ENCODE measurements at regions not wholly inside any gene's neighbourhood (a gene's known extent, or its start where the extent isn't known, plus 50 kb on each side); places are given as distances from the start of the nearest gene placed in this dataset.

DNA sequence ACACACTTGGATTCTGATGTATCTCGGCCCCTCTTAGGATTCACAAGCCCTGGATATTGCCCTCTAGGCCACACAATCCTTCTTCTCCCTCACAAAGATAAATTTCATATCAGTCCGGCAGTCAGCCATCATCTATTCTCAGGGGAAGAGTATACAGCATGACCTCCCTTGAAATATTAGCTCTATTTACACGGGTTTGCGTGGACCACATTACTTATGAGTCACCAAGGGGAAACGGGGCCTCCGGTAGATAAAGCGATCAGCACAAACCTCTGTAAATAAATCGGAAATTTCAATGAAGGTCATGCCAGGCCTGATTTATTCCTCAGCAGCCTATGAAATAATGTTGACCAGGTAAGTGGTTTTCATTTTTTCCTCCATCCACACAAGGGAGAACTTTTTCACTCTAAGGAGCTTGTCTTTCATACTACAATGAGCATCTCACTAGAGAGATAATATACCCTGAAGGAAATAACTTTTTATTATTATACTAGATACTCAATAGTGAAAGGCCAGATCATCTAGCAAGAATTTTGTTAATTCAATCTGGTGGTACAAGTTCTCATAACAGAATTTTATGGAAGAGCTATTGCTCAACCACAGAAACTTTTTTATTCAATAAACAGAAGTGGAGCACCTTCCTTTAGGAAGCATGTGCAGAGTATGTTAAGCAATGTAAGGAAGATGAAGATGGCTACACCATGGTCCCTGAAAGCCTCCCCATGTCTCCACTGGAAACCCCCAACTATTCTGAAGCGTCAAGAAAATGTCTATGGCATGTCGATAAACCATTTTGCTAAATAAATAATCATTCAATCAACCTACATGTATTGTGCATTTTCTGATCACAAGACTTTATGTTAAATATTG is 125.2 kb upstream of the PIK3C3 start:
- no peak for DNase-seq (ENCODE audit: low spot score)

DNA sequence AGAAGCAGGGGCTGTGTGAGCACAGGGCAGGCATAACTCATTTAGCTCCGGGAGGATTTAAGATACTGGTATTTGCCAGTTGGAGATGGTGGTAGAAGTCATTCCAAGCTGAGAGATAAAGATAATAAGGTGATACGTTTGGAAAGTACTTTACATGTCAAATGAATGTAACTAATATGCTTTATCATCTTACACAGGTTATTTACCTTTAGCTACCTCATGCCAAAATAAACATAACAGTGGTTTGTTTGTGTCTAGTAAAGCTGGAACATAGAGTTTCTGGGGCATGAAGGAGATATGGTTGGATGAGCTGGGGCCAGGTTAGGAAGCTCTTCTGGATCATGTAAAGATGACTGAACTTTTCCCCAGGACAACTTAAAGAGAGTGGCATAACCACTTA is 126.9 kb upstream of the PIK3C3 start:
- no peak for DNase-seq (ENCODE audit: low spot score)

DNA sequence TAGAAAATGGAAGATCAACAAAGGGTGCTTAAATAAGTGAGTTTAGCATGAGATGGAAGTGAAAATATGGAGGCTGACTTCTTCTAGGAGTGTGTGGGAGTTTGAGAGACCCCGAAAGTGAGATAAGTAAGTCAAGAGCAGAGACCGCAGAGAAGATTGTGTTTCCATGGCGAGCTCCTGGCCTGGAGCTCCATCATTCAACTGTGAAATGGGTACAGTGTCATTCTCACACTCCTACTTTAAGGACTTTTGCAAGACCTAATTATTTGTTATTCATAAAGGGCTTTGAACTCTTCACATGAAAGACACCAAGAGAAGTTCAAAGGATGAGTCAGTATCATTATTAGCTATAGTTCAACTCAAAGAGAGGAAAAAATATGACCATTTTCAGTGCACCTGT is 134.2 kb upstream of the PIK3C3 start:
- no peak for DNase-seq (ENCODE audit: low spot score)

DNA sequence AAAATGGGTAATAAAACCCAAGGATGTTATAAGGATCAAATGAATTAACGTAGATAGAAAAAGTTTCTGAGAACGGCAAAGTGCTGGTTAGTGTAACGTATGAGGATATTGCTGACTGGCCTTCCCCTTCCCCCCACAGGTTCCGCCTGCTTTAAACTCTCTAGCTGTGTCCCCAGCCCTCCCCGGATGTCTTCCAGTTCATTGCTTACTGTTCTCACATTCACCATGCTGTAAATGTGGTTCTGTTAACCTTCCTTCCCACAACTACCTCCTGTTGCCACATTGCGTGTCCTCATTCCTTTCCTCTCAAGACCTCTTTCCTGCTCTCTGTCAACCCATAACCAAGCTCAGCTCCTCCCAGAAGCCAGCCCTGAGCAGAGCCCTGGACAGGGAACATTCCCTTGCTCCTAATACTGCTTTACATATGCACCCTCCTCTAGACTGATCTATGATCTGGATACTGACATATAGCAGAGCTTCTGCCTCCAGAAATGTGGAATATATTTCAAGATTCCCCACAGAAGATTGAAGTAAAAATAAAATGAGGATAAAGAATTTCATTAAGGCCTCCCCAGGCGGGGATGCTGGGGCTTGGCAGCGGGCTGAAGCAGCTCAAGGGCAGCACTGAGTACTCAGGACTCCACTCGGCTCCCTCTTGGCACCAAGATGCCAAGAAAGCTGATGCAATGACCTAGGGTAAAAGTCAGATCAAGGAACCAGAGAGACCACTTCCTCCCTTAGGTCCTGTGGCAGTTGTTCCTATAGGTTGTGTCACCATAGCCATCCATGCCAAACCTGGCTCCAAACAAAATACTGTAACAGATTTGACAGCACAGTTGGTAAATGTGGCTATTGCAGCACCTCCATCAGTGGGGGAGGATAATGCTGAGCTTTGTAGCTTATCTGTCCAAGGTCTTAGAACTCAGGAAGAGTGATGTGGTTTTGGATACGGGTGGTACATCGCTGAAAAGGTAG is 136.4 kb upstream of the PIK3C3 start:
- DNase-seq (ENCODE audit: low spot score) = no peak

DNA sequence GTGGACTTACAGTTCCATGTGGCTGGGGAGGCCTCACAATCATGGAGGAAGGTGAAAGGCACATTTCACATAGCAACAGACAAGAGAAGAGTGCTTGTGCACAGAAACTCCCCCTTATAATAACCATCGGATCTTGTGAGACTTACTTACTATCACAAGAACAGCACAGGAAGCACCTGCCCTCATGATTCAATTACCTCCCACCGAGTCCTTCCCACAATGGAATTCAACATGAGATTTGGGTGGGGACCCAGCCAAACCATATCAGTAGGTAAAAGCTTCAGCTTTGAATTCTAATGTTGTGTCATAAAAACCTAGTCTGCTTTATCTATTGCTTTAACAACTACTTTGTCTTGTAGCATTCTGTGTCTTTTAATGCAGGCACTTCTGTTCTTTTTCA is 140.4 kb upstream of the PIK3C3 start:
- no peak for DNase-seq (ENCODE audit: low spot score)

DNA sequence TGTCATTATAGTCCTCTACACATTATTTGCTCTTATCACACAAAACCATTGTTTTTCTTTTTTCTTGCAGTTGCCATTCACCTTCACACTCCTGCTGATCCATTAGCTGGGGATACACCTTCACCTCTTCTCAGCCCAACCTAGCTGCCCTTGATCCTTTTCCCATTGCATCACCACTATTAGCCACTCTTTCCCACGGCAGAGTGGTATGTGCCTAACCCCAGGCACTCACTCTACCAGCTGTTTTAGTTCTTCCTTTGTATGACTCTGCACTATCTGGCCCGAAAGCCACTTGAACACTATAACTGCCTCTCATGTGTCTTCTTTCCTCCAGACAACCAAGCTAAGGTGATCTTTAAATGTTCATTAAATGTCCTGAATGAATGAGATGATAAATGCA is 145.4 kb upstream of the PIK3C3 start:
- no peak for DNase-seq (ENCODE audit: low spot score)

DNA sequence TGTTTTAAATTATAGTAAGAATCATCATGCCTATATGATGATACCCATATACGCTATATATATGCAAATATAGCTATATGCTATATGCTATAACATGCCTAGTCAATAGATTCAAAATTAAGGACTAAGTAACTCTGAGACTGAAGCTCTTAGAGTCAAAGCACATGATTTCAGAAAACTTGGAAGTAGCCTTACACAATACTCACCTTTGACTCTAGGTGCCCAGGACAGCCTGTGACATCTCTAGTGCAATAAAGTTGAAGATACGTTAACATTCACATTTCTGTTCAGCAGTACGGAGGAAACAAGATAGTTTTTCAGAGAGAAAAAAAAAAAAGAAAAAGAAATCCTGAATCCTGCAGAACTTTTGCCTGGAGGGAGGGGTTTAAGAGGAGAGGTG is 149.7 kb upstream of the PIK3C3 start:
- DNase-seq (ENCODE audit: low spot score) = no peak

DNA sequence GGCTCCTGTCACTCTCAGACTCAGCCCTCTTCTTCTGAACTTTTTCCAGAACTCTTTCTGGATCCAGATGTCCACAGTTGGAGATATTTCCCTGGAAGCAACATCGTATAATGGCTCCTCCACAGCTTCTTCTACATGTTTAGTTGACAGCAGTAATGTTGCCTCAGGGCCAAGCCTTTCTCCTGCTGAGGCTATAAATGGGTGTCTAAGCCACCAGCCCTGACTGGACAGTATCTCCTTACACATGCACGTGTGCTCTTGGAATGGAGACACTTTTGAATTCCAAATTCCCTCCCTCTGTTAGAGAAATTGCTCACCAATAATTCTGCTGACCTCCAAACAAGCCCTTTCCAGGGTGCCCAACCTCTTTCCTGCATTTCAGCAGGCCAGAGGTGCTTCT is 156.2 kb upstream of the PIK3C3 start:
- DNase-seq (ENCODE audit: low spot score) = no peak

DNA sequence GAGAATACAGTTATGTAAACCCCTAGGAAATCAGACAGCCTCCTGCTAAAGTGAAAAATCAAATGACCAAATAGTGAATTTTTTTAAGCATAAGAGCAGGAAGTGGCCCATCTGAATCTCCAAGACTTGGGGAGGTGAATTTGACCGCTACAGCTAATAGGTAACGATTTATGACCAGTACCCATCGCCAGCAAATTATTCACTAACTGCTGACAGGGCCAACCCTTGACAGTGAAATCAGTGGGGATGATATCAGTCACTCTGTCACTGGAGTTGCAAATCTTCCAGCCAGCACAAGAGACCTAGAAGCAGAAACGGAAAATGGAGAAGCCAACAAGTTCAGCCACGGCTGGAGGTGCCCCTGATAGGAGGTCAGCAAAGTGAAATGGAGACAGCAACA is 164.3 kb upstream of the PIK3C3 start:
- DNase-seq (ENCODE audit: low spot score) = no peak

DNA sequence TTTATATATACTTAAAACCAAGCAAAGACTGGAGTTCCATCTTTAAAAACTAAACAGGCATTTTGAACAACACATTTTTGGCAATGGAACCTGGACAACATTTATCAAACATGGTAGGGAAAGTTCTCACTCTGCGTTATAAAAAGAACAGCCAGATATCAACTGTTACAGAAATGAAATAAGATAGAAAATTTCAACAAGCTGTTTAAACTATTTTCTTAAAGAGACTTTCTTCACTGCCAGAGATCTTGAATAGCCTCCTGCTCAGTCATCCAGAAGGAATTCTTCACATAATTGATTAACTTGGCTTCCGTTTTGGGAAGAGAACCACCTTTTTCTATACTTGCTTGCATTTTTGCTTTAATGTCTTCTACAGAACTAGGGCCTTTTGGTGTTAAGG is 166.0 kb upstream of the PIK3C3 start:
- no peak for DNase-seq (ENCODE audit: low spot score)

DNA sequence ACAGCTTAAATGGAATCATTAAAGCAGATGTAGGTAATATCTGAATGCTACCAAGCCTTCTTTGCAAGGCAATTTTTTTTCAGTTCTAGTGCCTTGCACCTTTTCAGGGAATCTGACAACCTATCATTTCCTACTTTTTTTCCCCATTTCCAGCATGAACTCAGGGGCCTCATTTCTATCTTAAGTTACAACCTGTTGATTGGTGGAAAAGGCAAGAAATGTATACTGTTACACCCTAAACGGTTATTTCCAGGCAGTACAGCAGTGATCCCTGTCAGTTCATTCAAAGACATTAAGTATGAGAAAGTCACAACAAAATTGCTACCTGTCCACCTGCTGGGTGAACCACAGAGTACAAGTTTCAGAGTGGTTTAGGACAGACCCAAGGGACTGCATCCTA is 171.2 kb upstream of the PIK3C3 start:
- DNase-seq (ENCODE audit: low spot score) = no peak

DNA sequence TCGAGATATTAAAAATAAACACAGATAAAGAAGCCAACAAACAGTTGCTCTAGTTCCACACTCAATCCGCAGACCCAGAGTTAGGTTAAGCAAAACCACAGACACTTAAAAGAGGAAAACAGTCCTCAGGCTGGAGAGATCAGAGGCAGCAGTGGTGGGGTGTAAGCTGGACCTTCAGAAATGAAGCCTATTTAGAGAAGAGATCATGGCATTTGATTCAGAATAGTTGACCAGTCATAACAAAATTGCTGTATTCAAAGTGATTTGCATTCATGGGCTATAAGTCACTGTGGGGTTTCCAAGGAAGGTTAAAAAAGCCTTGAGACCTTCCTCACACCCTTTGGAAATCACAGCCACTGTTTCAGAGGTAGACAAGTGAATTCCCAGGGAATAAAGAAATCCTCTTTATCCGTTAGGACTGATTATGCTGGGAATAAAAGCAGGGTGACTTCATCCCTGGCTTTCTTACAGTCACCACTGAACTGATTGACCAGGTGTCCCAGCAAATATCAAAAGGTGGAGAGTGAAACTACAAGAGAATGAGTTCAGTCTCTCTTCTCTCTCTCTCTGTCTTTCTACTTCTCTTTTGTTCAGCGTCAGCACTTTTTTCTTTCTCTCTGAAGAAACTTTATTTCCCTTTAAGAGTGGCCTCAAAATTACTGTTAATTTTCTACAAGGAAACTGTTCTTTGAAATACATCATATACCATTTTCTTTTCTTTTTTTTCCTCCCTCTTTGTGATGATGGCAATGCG is 171.8 kb upstream of the PIK3C3 start:
- no peak for DNase-seq (ENCODE audit: low spot score)

DNA sequence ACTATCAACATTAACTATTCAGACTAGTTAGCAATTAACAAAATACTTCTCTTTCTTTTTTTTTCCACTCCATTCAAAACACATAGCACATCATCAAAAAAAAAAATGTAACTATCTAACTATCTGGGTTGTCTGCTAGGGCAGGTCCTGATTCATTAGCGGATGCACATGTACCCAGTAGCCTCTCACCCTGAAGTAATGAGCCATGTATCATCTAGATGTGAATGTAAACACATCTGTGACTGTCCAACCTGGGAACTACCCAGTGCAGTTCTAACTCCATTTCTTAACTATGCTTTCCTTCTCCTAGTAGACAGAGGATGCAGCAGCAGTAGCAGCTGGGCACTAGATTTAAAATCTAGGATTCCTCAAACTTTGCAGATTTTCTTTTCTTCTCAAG is 183.1 kb upstream of the PIK3C3 start:
- DNase-seq (ENCODE audit: low spot score) = no peak

DNA sequence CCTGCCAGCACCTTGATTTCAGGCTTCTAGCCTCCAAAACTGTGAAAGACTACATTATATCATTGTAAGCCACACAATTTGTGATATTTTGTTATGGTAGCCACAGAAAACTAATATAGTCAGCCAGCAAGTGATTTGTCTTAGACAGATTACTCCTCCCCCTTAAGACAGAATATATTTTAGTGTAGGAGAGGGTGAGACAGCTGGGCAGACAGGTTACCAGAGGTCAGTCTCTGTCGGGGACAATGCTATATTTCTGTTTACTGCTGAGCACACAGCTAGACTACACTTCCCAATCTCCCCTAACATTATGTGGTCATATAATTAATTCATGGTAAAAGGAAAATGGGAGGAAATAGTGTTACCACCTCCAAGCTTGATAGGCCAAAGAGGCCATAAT is 185.8 kb upstream of the PIK3C3 start:
- no peak for DNase-seq (ENCODE audit: low spot score)

DNA sequence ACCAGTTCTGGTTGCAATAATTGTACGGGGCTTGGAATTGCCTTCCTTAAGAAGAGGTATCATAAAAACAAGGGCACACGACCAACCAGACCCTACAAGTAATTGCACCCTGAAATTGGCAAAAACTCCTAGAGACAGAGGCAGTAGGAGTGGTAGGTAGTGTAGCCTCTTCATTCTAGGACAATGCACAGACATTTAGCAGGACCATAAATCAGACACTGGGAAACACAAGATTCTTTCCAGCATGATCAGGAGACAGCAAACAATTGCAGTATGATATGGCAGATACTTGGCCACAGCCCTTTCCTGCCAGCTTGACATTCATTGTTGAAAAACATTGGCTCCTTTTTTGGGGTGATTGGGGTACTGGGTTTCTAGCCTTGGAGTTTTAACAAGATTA is 186.6 kb upstream of the PIK3C3 start:
- no peak for DNase-seq (ENCODE audit: low spot score)

DNA sequence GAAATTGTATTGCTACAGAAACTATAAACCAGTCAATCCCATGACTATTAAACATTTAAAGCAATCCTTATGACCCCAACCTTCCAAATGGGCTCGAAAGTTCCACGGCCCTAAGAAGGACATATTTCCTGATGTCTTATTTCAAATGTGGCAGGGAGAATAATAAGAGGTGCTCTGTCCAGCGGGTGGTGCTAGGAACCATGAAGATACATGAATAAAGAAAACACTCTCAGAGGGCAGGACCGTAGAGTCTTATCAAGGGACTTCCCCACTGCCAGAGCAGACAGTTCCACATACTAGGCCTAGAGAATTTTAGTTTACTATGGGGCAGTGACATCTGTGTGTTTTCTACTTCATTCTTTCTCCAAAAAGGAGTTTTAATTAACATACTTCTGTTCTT is 187.1 kb upstream of the PIK3C3 start:
- DNase-seq (ENCODE audit: low spot score) = no peak

DNA sequence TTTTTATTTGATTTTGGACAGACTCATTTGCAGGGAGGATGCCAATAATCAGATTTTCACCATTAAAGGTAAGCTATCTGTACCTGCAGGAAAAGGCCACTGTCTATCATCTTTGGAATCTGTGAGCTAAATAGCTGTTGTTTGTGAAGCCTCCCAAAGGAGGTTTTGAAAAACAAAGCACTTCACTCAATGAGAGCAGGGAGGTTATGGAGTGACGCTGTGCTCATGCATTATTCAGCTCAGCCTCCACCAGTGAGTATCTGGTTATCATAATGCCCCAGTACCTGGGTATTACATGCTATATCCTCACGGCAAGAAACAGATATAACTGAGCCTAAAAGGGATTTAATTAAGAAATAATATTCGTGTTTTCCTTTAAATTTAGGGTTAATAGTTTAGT is 189.6 kb upstream of the PIK3C3 start:
- DNase-seq (ENCODE audit: low spot score) = no peak

DNA sequence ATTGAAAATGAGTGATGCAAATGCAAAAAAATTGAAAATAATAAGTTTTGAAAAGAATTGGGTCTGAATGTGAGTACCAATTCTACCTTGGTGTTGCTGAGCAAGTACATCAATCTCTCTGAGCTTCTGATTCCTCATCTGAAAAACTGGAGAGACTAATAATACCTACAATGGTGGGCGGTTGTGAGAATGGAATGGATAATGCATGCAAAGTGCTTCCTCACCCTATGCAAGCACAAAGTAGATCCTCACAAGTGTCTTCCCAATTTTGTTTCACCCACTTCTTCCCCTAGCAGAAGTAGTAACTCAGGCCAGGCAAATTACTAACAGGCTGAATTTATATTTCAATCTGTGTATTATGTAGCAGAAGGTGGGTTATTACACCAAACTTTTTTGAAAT is 191.7 kb upstream of the PIK3C3 start:
- no peak for DNase-seq (ENCODE audit: low spot score)

DNA sequence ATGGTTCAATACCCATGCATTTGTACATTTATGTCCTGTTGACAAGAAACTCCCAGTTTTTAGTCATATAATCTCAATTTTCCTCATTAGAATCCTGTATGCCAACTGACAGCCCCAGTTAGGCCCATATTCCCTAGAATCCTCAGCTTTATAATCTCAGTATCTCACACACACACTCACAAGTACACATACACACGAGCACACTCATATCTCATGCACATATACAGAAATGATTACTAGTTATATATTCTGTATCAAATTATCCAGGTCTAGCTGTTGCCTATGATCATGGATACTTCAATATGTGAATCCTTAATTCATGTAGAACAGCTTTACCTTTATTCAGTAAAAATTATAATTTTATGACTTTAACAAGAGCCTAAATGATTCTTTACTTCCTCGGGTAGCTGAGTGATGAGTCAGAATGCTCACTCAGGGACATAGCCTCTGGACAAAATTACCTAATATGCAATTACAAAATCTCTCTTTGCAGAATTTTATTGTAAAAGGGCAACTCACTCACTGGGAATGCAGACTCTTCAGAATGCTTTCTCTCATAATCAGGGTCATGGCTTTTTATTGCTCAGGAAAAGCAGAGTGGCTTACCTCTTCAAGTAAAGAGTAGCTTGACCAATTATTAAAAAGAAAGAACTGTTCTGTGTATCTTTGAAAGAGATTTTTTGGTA is 193.6 kb upstream of the PIK3C3 start:
- no peak for DNase-seq (ENCODE audit: low spot score)

DNA sequence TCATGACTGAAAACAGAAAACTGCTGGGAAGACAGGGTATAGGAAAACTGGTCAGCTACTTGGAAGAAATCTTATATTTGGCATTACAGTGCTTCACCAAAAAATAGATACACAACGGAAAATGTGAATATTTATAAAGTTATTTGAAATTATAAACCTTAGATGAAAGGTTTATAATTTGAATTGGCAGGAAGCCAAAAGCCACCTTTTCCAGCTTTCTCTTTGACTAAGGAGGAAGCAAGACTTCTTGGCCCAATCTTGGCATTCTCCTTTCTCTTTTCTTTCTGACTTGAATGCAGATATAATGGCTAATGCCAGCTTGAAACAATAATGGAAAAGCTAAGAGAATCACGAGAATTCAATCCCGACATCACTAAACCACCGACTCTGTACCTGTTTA is 196.5 kb upstream of the PIK3C3 start:
- no peak for DNase-seq (ENCODE audit: low spot score)

DNA sequence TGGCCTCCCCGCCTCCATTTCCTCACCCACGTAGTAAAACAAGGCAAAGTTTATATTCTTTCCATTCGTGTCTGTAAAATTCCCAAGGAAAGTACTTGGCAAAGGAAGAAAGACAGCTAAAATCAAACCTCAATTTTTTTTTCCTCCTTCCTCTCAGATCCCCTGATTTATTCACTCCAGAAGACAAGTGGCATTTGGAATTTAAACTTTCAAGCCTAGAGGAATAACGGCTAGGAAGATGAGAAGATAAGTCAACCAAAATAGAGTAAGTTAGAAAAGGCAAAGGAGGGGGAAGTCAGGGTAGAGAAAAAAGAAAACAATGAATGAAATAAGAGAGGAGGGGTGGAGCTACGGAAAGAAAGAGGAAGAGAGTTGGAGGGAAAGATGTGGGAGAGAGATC is 198.9 kb upstream of the PIK3C3 start:
- DNase-seq (ENCODE audit: low spot score) = no peak

DNA sequence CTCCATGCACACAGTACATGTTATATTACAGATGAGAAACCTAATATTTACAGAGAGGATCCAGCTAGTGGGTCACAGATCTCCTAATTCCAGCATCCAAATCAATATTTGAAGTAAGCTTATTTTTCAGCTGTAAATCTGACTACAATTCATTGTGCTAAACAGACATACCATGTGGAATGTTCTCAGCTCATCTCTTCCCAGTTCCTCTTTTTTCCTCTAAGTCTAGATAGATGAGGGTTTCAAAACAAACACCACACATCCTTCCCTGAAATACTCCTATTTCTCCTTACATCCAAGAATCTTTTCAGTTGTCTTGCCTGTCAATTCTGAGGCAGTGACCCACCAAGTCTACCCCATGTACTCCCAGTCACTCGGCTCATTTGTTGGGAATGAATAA is 200.7 kb upstream of the PIK3C3 start:
- no peak for DNase-seq (ENCODE audit: low spot score)

Measured in ureter (tissue), 1 donor.